T-helper 1 cell treated with Interleukin-12 subunit alpha and Interleukin-12 subunit beta and Interleukin-4 antibody, amounts not matched to agents 30 μg/mL and 1 μg/mL, for 36 hours (primary cell): ENCODE measurements at regions not wholly inside any gene's neighbourhood (a gene's known extent, or its start where the extent isn't known, plus 50 kb on each side); places are given as distances from the start of the nearest gene placed in this dataset.
"Not testable (repeated sequence)": the region's sequence is repeated elsewhere in the genome, so short reads cannot be mapped to it uniquely, and the experiment has no call there.

Experiments used
- H3K27ac Mint-ChIP-seq: one replicate; pipeline ENCODE4 v1.8.0; 2021; ENCODE audit warnings: mild to moderate bottlenecking, mixed read lengths
- H3K27me3 Mint-ChIP-seq: one replicate; pipeline ENCODE4 v1.8.0; 2021; ENCODE audit warnings: low read depth, mixed read lengths
- H3K36me3 Mint-ChIP-seq: one replicate; pipeline ENCODE4 v1.8.0; 2021; ENCODE audit warnings: low read depth, mixed read lengths
- H3K4me1 Mint-ChIP-seq: one replicate; pipeline ENCODE4 v1.8.0; 2021; ENCODE audit warnings: low read depth, mixed read lengths
- H3K4me3 Mint-ChIP-seq: one replicate; pipeline ENCODE4 v1.8.0; 2021; ENCODE audit warnings: mild to moderate bottlenecking, moderate library complexity, mixed read lengths
- H3K9me3 Mint-ChIP-seq: one replicate; pipeline ENCODE4 v1.8.0; 2021; ENCODE audit warnings: mixed read lengths

- Mint-ChIP-seq H3K4me3 (no peak overlapping the region), H3K9me3 (no peaks in the 10 kb centered on the region), H3K27me3 (no peaks in the 10 kb centered on the region), H3K4me1 (no peaks in the 10 kb centered on the region), H3K36me3 (no peaks in the 10 kb centered on the region), H3K27ac (no peak overlapping the region)
Observed at GRCh38 chr6:155542036-155542435, 86.4 kb upstream of the NOX3 start.

DNA sequence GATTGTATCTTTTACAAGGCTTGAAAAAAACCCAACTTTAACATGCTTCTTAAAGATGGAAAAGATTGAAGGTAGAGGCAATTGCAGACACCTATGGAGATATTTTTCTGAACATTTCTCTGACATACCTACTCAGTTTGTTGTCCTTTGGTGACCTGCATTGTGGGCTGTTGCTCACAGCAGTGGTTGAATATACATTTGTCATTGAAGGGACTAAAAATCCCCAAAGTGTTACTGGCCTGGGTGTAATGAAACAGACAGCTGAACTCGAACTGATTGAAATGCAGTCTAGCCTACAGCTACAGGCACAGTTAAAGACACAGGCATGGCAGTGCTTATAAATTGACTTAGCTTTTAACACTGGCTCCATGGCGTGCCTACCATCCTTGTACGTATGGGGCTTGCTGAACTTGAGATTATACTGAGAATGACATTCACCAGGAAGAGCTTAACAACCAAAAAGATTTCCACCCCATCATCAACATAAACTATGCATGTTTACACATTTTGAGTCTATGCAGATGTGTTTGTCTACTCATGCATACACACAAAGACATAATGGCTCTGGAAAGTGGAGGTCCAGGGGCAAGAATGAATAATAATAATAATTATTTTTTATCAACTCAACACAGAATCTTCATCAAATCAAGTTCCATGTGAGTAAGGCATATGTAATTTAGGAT is 83.2 kb upstream of the NOX3 start:
- no peaks in the 10 kb centered on the region for H3K9me3 Mint-ChIP-seq
- no peak overlapping the region for H3K4me3 Mint-ChIP-seq
- H3K36me3 Mint-ChIP-seq, result no peaks in the 10 kb centered on the region
- H3K27me3 Mint-ChIP-seq, result no peaks in the 10 kb centered on the region
- H3K27ac Mint-ChIP-seq, result no peak overlapping the region
- H3K4me1 Mint-ChIP-seq, result no peaks in the 10 kb centered on the region

DNA sequence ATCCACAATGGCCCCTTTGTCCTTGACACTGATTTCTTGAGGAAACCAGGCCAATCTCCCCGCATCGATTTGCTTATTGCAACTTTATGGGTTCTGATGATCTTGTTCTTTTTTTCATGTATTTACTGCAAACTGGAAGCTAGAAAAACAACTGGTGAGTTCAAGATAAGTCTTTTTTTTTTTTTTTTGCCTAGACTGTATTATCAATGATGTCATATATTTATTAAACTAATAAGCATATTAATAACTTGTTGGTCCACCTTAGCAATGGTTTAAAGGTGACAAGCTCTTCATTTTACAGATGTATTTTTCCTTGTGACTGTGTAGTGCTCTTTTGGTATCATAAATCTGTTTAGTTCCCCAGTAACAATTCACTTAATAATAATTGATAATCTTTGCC is 79.0 kb upstream of the NOX3 start:
- H3K27me3 Mint-ChIP-seq, result no peaks in the 10 kb centered on the region
- no peak overlapping the region for H3K27ac Mint-ChIP-seq
- H3K9me3 Mint-ChIP-seq, result peaks cover 4% of the 10 kb centered on the region
- H3K36me3 Mint-ChIP-seq, result peaks cover 1% of the 10 kb centered on the region
- no peaks in the 10 kb centered on the region for H3K4me1 Mint-ChIP-seq
- no peak overlapping the region for H3K4me3 Mint-ChIP-seq

DNA sequence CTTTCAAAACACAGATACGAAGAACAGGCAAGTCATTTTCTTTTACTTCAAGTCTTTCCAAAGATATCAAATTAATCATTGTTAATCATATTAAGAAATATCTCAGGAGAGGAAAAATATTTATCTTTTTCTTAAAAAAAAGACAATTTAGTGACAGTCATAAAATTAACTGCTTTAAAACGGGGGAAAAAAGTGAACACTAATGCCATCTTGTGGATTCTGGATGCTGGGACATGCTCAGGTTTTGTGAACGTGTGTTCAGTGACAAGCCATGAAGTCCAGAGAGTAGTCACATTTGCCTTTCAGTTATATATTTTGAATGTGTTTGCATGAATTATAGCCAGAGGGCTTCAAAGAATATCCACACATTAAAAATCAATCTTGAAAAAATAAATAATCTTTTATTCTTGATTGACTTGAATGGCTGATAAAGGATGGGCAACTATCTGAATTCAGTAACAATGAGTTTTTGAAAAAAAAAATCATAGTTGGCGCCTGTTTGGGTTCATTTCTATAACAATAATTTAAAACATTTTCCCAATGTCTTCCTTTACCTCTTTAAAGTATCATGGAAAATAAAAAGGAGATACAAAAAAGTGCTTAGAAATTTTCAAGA is 74.7 kb upstream of the NOX3 start:
- Mint-ChIP-seq H3K27me3 (no peaks in the 10 kb centered on the region), H3K4me1 (peaks cover 4% of the 10 kb centered on the region), H3K36me3 (peaks cover 1% of the 10 kb centered on the region), H3K9me3 (peaks cover 4% of the 10 kb centered on the region), H3K27ac (no peak overlapping the region), H3K4me3 (no peak overlapping the region)

DNA sequence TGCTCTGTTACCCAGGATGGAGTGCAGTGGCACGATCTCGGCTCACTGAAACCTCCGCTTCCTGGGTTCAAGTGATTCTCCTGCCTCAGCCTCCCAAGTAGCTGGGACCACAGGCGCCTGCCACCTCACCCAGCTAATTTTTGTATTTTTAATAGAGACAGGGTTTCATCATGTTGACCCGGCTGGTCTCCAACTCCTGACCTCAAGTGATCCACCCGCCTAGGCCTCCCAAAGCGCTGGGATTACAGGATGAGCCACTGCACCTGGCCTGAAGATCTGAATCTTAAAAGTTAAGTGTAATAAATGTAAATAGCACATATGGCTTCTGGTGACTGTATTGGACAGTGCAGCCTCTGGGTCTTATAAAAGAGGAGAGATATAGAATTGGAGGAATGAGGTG is 74.2 kb upstream of the NOX3 start:
- not testable (repeated sequence) for H3K9me3 Mint-ChIP-seq, H3K4me1 Mint-ChIP-seq, H3K36me3 Mint-ChIP-seq, H3K27me3 Mint-ChIP-seq, H3K4me3 Mint-ChIP-seq, H3K27ac Mint-ChIP-seq

DNA sequence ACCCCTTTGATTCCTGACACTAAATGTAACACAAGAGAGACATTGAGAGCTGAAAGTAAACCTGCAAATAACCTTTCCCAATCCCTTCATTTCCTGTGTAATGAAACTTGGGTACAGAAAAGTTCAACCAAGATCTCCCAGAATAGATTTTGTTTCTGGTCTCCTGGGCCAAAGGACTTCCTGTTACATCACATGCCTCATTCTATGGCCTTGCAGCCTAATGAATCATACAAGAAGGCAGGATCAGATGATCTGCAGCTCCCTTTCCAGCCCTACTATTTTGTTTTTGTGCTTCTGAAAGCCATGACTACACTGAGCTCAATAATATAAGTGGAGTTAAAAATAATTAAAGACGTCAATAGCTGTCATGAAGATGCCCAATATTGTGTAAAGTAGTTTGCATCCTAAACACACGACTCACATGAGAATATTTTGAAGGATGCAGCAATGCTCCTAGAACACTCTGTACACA is 73.4 kb upstream of the NOX3 start:
- Mint-ChIP-seq H3K9me3 (peaks cover 4% of the 10 kb centered on the region), H3K27ac (no peak overlapping the region), H3K4me3 (no peak overlapping the region), H3K36me3 (peaks cover 1% of the 10 kb centered on the region), H3K4me1 (peaks cover 9% of the 10 kb centered on the region), H3K27me3 (no peaks in the 10 kb centered on the region)

DNA sequence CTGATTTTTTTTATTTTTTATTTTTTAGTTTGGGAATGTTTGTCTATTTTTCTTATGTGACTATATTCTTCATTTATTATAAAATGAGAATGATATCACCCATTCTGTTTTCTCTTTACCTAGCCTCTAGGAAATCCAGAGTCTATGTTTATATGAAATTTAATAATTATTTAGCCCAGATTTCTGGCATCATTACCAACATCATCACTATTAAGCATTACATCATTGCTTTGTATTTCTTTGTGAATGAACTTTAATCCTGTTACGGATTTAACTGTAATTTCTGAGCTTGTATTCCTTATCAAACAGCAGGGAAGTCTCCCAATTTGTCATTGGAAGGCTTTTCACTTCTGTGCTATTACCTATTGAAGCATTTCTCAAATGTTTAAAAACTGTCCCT is 72.7 kb upstream of the NOX3 start:
- Mint-ChIP-seq H3K27ac (no peak overlapping the region), H3K36me3 (peaks cover 1% of the 10 kb centered on the region), H3K4me1 (peaks cover 10% of the 10 kb centered on the region), H3K27me3 (no peaks in the 10 kb centered on the region), H3K4me3 (no peak overlapping the region), H3K9me3 (peaks cover 8% of the 10 kb centered on the region)

GRCh38 chr6:155527443-155527842 is 71.8 kb upstream of the NOX3 start:
- Mint-ChIP-seq H3K9me3 (peaks cover 9% of the 10 kb centered on the region), H3K4me3 (no peak overlapping the region), H3K27ac (no peak overlapping the region), H3K4me1 (peaks cover 10% of the 10 kb centered on the region), H3K27me3 (no peaks in the 10 kb centered on the region), H3K36me3 (peaks cover 2% of the 10 kb centered on the region)

DNA sequence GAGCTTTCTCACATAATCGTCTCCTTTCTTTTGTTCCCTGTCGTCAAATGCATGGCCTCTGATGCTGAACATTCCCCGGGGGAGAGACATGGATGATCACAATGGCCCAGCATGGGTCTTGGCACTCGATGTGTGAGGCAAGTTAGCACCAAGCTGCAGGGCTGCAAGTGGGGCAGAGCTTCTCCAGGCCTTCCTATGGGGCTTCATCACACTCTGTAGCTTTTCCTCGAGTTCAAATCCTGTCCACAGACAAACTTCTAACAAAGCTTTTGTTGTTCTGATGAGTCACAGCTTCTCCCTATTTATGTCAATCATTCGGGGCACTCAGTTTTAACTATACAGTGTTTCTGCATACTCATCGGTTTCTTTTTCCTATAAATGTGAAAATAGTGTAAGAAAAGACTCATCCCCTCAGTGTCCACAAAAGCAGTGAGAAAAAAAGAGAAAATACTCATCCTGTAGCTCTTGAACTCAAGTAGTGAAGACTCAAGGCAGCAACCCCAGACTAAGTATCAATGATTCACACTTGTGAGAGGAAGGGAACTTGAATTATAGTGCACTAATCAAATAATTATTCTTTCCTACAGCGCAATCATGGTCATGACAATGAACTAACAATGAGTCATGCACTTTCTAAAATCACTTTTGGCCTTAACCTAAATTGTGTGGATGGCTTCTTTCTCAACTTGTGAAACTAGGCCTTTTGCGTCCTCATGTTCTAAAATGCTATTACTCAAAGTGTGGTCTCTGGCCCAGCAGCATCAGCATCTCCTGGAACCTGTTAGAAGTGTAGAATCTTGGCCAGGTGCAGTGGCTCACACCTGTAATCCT is 68.4 kb upstream of the NOX3 start:
- Mint-ChIP-seq H3K36me3 (peaks cover 2% of the 10 kb centered on the region), H3K4me1 (peaks cover 9% of the 10 kb centered on the region), H3K4me3 (no peak overlapping the region), H3K27ac (no peak overlapping the region), H3K27me3 (no peaks in the 10 kb centered on the region), H3K9me3 (peaks cover 9% of the 10 kb centered on the region)

DNA sequence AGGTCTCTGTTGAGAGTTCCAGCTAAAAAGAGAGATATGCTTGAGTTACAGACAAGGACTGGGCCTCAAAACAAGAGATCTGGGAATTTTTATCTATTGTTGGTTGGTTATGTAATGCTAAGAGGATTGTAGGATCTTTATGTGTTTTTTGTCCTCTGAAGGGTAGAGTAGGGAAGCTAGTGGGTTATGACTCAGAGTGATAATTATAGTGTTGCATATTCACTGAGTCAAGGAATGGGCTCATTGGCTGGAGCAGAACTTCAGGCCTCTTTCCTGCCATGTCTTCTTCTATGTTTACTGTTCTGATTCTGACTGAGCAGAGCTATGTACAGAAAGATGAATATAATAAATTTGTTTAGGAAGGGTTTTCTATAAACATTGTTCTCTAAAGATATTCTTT is 66.1 kb upstream of the NOX3 start:
- Mint-ChIP-seq H3K36me3 (peaks cover 2% of the 10 kb centered on the region), H3K27ac (no peak overlapping the region), H3K9me3 (peaks cover 9% of the 10 kb centered on the region), H3K4me3 (no peak overlapping the region), H3K4me1 (peaks cover 6% of the 10 kb centered on the region), H3K27me3 (no peaks in the 10 kb centered on the region)

DNA sequence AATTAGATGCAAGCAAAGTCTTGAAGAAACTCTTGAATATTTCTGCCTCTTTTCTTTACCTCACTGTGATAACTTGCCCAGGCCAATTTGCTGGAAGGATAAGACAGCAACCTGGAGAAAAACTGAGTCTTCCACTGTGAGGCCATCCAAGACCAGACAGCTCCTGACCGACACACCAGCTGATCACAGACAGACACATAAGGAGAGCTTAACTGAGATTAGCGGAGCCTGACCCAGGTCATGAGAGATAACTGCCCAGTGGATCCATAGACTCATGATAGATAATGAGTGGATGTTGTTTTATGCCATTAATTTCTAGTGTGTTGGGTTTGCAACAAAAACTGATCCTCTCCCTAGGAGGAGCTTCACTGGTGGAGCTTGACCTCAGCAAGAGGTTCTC is 64.4 kb upstream of the NOX3 start:
- Mint-ChIP-seq H3K4me1 (peaks cover 6% of the 10 kb centered on the region), H3K36me3 (peaks cover 2% of the 10 kb centered on the region), H3K27ac (no peak overlapping the region), H3K9me3 (peaks cover 9% of the 10 kb centered on the region), H3K27me3 (no peaks in the 10 kb centered on the region), H3K4me3 (no peak overlapping the region)

- Mint-ChIP-seq H3K27ac (no peak overlapping the region), H3K9me3 (peaks cover 9% of the 10 kb centered on the region), H3K27me3 (no peaks in the 10 kb centered on the region), H3K36me3 (peaks cover 2% of the 10 kb centered on the region), H3K4me1 (peaks cover 4% of the 10 kb centered on the region), H3K4me3 (no peak overlapping the region)
Observed at GRCh38 chr6:155519176-155519738, 63.6 kb upstream of the NOX3 start.

- Mint-ChIP-seq H3K27me3 (no peaks in the 10 kb centered on the region), H3K4me1 (no peaks in the 10 kb centered on the region), H3K9me3 (no peaks in the 10 kb centered on the region), H3K36me3 (no peaks in the 10 kb centered on the region), H3K27ac (no peak overlapping the region), H3K4me3 (no peak overlapping the region)
Observed at GRCh38 chr6:155517294-155517693, 61.7 kb upstream of the NOX3 start.

GRCh38 chr6:155510879-155511278 is 55.2 kb upstream of the NOX3 start:
- no peak overlapping the region for H3K4me3 Mint-ChIP-seq
- no peaks in the 10 kb centered on the region for H3K27me3 Mint-ChIP-seq
- no peaks in the 10 kb centered on the region for H3K9me3 Mint-ChIP-seq
- no peaks in the 10 kb centered on the region for H3K4me1 Mint-ChIP-seq
- no peaks in the 10 kb centered on the region for H3K36me3 Mint-ChIP-seq
- H3K27ac Mint-ChIP-seq, result no peak overlapping the region
